Fibroblast of lung (primary cell): ENCODE measurements at regions not wholly inside any gene's neighbourhood (a gene's known extent, or its start where the extent isn't known, plus 50 kb on each side); places are given as distances from the start of the nearest gene placed in this dataset.

Source experiments
- DNase-seq, 2 donors: peaks; one replicate each; pipeline versions ENCODE4 v3.0.0 to v3.0.0-alpha.2; 2010; ENCODE audit warnings: low read depth in 2 of 2
- H2AFZ ChIP-seq: 2 replicates; pipeline ENCODE4 v1.5.1; 2012; ENCODE audit warnings: low read length, control low read depth, inconsistent platforms
- H3K27ac ChIP-seq: 2 replicates; pipeline ENCODE4 v1.5.1; 2011; ENCODE audit warnings: low read length, control low read depth; ENCODE audit not compliant: insufficient read depth
- H3K27me3 ChIP-seq: 2 replicates; pipeline ENCODE4 v1.5.1; 2011; ENCODE audit warnings: mild to moderate bottlenecking, low read length; ENCODE audit not compliant: control insufficient read depth, insufficient read depth
- H3K36me3 ChIP-seq: 2 replicates; pipeline ENCODE4 v1.5.1; 2011; ENCODE audit warnings: low read length; ENCODE audit not compliant: control insufficient read depth, insufficient read depth
- H3K4me1 ChIP-seq: 2 replicates; pipeline ENCODE4 v1.5.1; 2011; ENCODE audit warnings: low read length; ENCODE audit not compliant: control insufficient read depth, insufficient read depth; ENCODE audit errors: extremely low read depth
- H3K4me2 ChIP-seq: 2 replicates; pipeline ENCODE4 v1.5.1; 2011; ENCODE audit warnings: low read length, control low read depth; ENCODE audit not compliant: insufficient read depth; ENCODE audit errors: extremely low read depth
- H3K4me3 ChIP-seq, 4 experiments: fragments of 200-600 bp in 1 of 4; sonication (generic) in 1 of 4; replicated peaks in 1 of 4; 2 replicates each; pipeline ENCODE4 v1.5.1; 2011 to 2016; ENCODE audit warnings: low read length in 4 of 4, low read depth in 3 of 4, mild to moderate bottlenecking in 3 of 4, control low read depth in 2 of 4, inconsistent platforms in 1 of 4, mixed read lengths in 1 of 4; ENCODE audit not compliant: insufficient read depth in 1 of 4; ENCODE audit errors: control extremely low read depth in 1 of 4
- H3K79me2 ChIP-seq: 2 replicates; pipeline ENCODE4 v1.5.1; 2012; ENCODE audit warnings: mild to moderate bottlenecking, low read length, inconsistent platforms; ENCODE audit not compliant: control insufficient read depth, insufficient read depth
- H3K9ac ChIP-seq: 2 replicates; pipeline ENCODE4 v1.5.1; 2011; ENCODE audit warnings: mild to moderate bottlenecking, low read length, control low read depth; ENCODE audit not compliant: insufficient read depth
- H3K9me3 ChIP-seq: 2 replicates; pipeline ENCODE4 v1.5.1; 2012; ENCODE audit warnings: low read depth, low read length; ENCODE audit not compliant: control insufficient read depth, insufficient read depth
- H4K20me1 ChIP-seq: 2 replicates; pipeline ENCODE4 v1.5.1; 2011; ENCODE audit warnings: low read length; ENCODE audit not compliant: control insufficient read depth, insufficient read depth; ENCODE audit errors: extremely low read depth
- CTCF ChIP-seq, 2 donors: IDR thresholded peaks in 1 of 2; conservative IDR thresholded peaks in 1 of 2; 1 replicate in 1 of 2; 2 replicates in 1 of 2; pipeline ENCODE4 v1.5.1; 2011 to 2012; ENCODE audit warnings: low read length in 2 of 2, control low read depth in 1 of 2, inconsistent platforms in 1 of 2, low read depth in 1 of 2, mild to moderate bottlenecking in 1 of 2
- EZH2 ChIP-seq: IDR thresholded peaks from 2 replicates; pipeline ENCODE4 v1.5.1; 2012; ENCODE audit warnings: low read length, control low read depth, mild to moderate bottlenecking; ENCODE audit errors: missing control alignments

GRCh38 chr2:45284621-45284995 lies 275.4 kb upstream of the SIX2 start:
- H3K4me3 ChIP-seq: no peak overlapping the region
- H3K79me2 ChIP-seq: no peaks in the 10 kb centered on the region
- H2AFZ ChIP-seq: no peak overlapping the region
- no peaks in the 10 kb centered on the region for H3K36me3 ChIP-seq
- no peak overlapping the region for H3K4me2 ChIP-seq
- H4K20me1 ChIP-seq: no peaks in the 10 kb centered on the region
- TF ChIP-seq EZH2: no peak
- no peak for TF ChIP-seq CTCF (conservative IDR thresholded peaks at IDR 0.05 in 1 of 2, IDR thresholded peaks at IDR 0.05 in 1 of 2; ENCODE audit: low read depth in 1 of 2, low read length in 2 of 2)
- peaks cover 4% of the 10 kb centered on the region for H3K27me3 ChIP-seq
- H3K27ac ChIP-seq: no peak overlapping the region
- no peaks in the 10 kb centered on the region for H3K4me1 ChIP-seq
- no peak overlapping the region for H3K9ac ChIP-seq
- H3K9me3 ChIP-seq: no peaks in the 10 kb centered on the region
- no peak for DNase-seq

GRCh38 chr2:45283764-45284620 lies 274.7 kb upstream of the SIX2 start:
- H2AFZ ChIP-seq: no peak overlapping the region
- H3K9ac ChIP-seq: no peak overlapping the region
- no peaks in the 10 kb centered on the region for H4K20me1 ChIP-seq
- H3K4me3 ChIP-seq: no peak overlapping the region
- no peaks in the 10 kb centered on the region for H3K79me2 ChIP-seq
- H3K27ac ChIP-seq: no peak overlapping the region
- no peak overlapping the region for H3K4me2 ChIP-seq
- no peaks in the 10 kb centered on the region for H3K36me3 ChIP-seq
- no peaks in the 10 kb centered on the region for H3K9me3 ChIP-seq
- TF ChIP-seq EZH2 (no peak), CTCF (conservative IDR thresholded peaks at IDR 0.05 in 1 of 2, IDR thresholded peaks at IDR 0.05 in 1 of 2; ENCODE audit: low read depth in 1 of 2, low read length in 2 of 2) (no peak)
- no peaks in the 10 kb centered on the region for H3K4me1 ChIP-seq
- DNase-seq: peak; percentile 80 to 91
- peaks cover 4% of the 10 kb centered on the region for H3K27me3 ChIP-seq

- Histone ChIP-seq H2AFZ (no peak overlapping the region), H3K4me2 (no peak overlapping the region), H3K4me3 (no peak overlapping the region), H3K9me3 (no peaks in the 10 kb centered on the region), H3K4me1 (no peaks in the 10 kb centered on the region), H3K36me3 (no peaks in the 10 kb centered on the region), H3K27me3 (peaks cover 4% of the 10 kb centered on the region), H3K27ac (no peak overlapping the region), H3K79me2 (no peaks in the 10 kb centered on the region), H3K9ac (no peak overlapping the region), H4K20me1 (no peaks in the 10 kb centered on the region)
- no peak for DNase-seq
- no peak for TF ChIP-seq EZH2
- TF ChIP-seq CTCF (conservative IDR thresholded peaks at IDR 0.05 in 1 of 2, IDR thresholded peaks at IDR 0.05 in 1 of 2; ENCODE audit: low read depth in 1 of 2, low read length in 2 of 2): no peak
Observed at GRCh38 chr2:45282646-45283045, 273.4 kb upstream of the SIX2 start.
